Smooth muscle cell (in vitro differentiated cells): ENCODE measurements at regions not wholly inside any gene's neighbourhood (a gene's known extent, or its start where the extent isn't known, plus 50 kb on each side); places are given as distances from the start of the nearest gene placed in this dataset.
"Not testable (repeated sequence)": the region's sequence is repeated elsewhere in the genome, so short reads cannot be mapped to it uniquely, and the experiment has no call there.

Experiments used
- DNase-seq: peaks from one replicate; lab custom pipeline; 2025; ENCODE audit not compliant: unreplicated experiment; lab: John Stamatoyannopoulos, UW
- H2AFZ ChIP-seq: fragments of 200-600 bp; sonication (generic); 2 replicates; pipeline ENCODE4 v1.6.0; 2016; ENCODE audit warnings: antibody characterized with exemption, low read depth, mild to moderate bottlenecking
- H3F3A ChIP-seq: fragments of 200-600 bp; sonication (generic); 2 replicates; pipeline ENCODE4 v1.6.0; 2017; ENCODE audit warnings: antibody characterized with exemption, low read depth
- H3K27ac ChIP-seq: fragments of 200-600 bp; sonication (generic); 2 replicates; pipeline ENCODE4 v1.5.1; 2016; ENCODE audit warnings: low read depth, mild to moderate bottlenecking
- H3K27me3 ChIP-seq: fragments of 200-600 bp; sonication (generic); 2 replicates; pipeline ENCODE4 v1.6.1; 2016; ENCODE audit warnings: low read depth, mild to moderate bottlenecking
- H3K36me3 ChIP-seq: fragments of 200-600 bp; sonication (generic); 2 replicates; pipeline ENCODE4 v1.5.1; 2016; ENCODE audit warnings: low read depth
- H3K4me1 ChIP-seq: fragments of 200-600 bp; sonication (generic); 2 replicates; pipeline ENCODE4 v1.5.1; 2016; ENCODE audit warnings: low read depth
- H3K4me2 ChIP-seq: fragments of 200-600 bp; sonication (generic); 2 replicates; pipeline ENCODE4 v1.6.0; 2016; ENCODE audit warnings: mild to moderate bottlenecking
- H3K4me3 ChIP-seq: fragments of 200-600 bp; sonication (generic); 2 replicates; pipeline ENCODE4 v1.5.1; 2016; ENCODE audit warnings: mild to moderate bottlenecking
- H3K79me2 ChIP-seq: fragments of 200-600 bp; sonication (generic); 2 replicates; pipeline ENCODE4 v1.6.0; 2016; ENCODE audit warnings: low read depth, mild to moderate bottlenecking
- H3K9ac ChIP-seq: fragments of 200-600 bp; sonication (generic); 2 replicates; pipeline ENCODE4 v1.6.0; 2016; ENCODE audit warnings: low read depth
- H3K9me3 ChIP-seq: fragments of 200-600 bp; sonication (generic); replicated peaks from 2 replicates; pipeline ENCODE4 v1.5.1; 2016; ENCODE audit warnings: low read depth
- H4K20me1 ChIP-seq: fragments of 200-600 bp; sonication (generic); 2 replicates; pipeline ENCODE4 v1.6.0; 2016; ENCODE audit warnings: low read depth
- WGBS: methylation state at CpG from one replicate; pipeline ENCODE4 v1.1.7; 2016; ENCODE audit warnings: low lambda C conversion rate; 5-methylcytosine and 5-hydroxymethylcytosine counted together
- TF ChIP-seq, protein P1 (sequence below): fragments of 200-600 bp; sonication (generic); IDR thresholded peaks from 2 replicates; pipeline ENCODE4 v1.5.1; 2017; ENCODE audit warnings: borderline replicate concordance, mild to moderate bottlenecking, antibody characterized with exemption; ENCODE audit not compliant: insufficient read depth, poor library complexity, severe bottlenecking

DNA sequence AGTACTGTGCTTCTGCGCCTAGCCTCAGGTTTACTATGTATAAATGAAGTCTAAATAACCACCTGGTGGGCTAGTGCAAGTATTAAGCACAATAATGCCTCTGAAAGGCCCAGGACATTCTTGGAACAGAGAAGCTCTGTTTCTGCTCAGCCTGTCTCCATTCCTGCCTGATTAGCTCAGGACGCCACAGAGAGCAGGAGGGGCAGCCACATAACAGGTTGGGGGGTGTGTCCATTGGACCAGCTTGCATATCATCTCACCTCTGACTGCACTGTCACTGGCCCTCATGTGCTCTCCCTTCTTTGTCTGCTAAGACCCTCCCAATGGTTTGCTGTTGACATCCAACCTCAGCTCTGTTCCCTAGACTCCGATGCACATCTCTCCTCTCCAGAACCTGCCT, 52.8 kb upstream of the IKZF1 start:
- no peak overlapping the region for H3K9ac ChIP-seq
- no peak overlapping the region for H2AFZ ChIP-seq
- no peaks in the 10 kb centered on the region for H3K36me3 ChIP-seq
- no peaks in the 10 kb centered on the region for H4K20me1 ChIP-seq
- no peaks in the 10 kb centered on the region for H3K9me3 ChIP-seq
- no peak overlapping the region for H3K27ac ChIP-seq
- no peak for DNase-seq
- H3K4me2 ChIP-seq = no peak overlapping the region
- no peaks in the 10 kb centered on the region for H3K27me3 ChIP-seq
- TF ChIP-seq, protein P1, sequence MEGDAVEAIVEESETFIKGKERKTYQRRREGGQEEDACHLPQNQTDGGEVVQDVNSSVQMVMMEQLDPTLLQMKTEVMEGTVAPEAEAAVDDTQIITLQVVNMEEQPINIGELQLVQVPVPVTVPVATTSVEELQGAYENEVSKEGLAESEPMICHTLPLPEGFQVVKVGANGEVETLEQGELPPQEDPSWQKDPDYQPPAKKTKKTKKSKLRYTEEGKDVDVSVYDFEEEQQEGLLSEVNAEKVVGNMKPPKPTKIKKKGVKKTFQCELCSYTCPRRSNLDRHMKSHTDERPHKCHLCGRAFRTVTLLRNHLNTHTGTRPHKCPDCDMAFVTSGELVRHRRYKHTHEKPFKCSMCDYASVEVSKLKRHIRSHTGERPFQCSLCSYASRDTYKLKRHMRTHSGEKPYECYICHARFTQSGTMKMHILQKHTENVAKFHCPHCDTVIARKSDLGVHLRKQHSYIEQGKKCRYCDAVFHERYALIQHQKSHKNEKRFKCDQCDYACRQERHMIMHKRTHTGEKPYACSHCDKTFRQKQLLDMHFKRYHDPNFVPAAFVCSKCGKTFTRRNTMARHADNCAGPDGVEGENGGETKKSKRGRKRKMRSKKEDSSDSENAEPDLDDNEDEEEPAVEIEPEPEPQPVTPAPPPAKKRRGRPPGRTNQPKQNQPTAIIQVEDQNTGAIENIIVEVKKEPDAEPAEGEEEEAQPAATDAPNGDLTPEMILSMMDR = no peak
- 77% methylated on average over 3 of the region's 3 CpGs for WGBS
- H3K79me2 ChIP-seq = no peaks in the 10 kb centered on the region
- no peak overlapping the region for H3K4me3 ChIP-seq
- no peaks in the 10 kb centered on the region for H3F3A ChIP-seq
- H3K4me1 ChIP-seq = no peaks in the 10 kb centered on the region

DNA sequence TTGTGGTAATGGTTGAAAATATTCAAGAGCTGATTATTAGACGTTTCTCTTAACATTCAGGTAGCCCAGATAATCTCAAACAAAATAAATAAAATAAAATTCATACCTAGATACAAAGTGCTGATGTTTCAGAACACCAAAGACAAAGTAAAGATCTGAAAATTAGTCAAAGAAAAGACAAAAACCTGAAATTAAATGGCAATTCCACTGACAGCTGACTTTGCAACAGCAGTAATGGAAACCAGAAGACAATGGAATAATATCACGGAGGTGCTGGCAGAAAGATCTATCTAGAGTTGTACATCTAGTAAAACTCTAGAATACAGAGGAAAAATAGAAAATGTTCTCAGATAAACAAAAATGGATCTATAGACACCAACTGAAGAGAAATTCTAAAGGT, 58.0 kb upstream of the IKZF1 start:
- DNase-seq = no peak
- Histone ChIP-seq H3F3A (no peaks in the 10 kb centered on the region), H3K27me3 (no peaks in the 10 kb centered on the region), H4K20me1 (no peaks in the 10 kb centered on the region), H2AFZ (no peak overlapping the region), H3K36me3 (no peaks in the 10 kb centered on the region), H3K9ac (no peak overlapping the region), H3K79me2 (no peaks in the 10 kb centered on the region), H3K4me2 (no peak overlapping the region), H3K27ac (no peak overlapping the region), H3K9me3 (no peaks in the 10 kb centered on the region), H3K4me3 (no peak overlapping the region), H3K4me1 (no peaks in the 10 kb centered on the region)
- TF ChIP-seq, protein P1 = no peak
- 79% methylated on average over 2 of the region's 2 CpGs for WGBS

DNA sequence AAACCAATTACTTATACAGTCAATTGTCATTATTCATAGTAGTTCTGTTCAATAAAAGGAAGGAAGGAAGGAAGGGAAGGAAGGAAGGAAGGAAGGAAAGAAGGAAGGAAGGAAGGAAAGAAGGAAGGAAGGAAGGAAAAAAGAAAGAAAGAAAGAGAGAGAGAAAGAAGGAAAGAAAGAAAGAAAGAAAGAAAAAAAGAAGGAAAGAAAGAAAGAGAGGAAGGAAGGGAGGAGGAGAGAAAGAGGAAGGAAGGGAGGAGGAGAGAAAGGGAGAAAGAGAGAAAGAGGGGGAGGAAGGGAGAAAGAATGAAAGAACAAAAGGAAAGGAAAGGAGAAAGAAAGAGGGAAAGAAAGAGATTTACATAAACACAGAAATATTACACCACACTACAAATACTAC, 62.4 kb upstream of the IKZF1 start:
- not testable (repeated sequence) for H2AFZ ChIP-seq, H3K4me2 ChIP-seq, H3K9me3 ChIP-seq, H3K4me3 ChIP-seq, H3K36me3 ChIP-seq, H3K27ac ChIP-seq, DNase-seq, H3K9ac ChIP-seq, H4K20me1 ChIP-seq, H3K79me2 ChIP-seq, H3F3A ChIP-seq, H3K4me1 ChIP-seq, H3K27me3 ChIP-seq

DNA sequence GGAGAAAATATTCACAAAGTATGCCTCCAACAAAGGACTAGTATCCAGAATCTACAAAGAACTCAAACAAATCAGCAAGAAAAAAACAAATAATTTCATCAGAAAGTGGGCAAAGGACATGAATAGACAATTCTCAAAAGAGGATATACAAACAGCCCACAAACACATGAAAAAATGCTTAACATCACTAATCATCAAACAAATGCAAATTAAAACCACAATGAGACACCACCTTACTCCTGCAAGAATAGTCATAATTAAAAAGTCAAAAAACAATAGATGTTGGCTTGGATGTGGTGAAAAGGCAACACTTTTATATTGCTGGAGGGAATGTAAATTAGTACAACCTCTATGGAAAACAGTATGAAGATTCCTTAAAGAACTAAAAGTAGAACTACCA, 63.8 kb upstream of the IKZF1 start:
- H3K9ac ChIP-seq, H3K4me2 ChIP-seq, H4K20me1 ChIP-seq, H3K4me3 ChIP-seq, H3K9me3 ChIP-seq, H3K79me2 ChIP-seq, H2AFZ ChIP-seq, H3K27ac ChIP-seq, H3K4me1 ChIP-seq, H3K27me3 ChIP-seq, DNase-seq, H3K36me3 ChIP-seq, H3F3A ChIP-seq: not testable (repeated sequence)

DNA sequence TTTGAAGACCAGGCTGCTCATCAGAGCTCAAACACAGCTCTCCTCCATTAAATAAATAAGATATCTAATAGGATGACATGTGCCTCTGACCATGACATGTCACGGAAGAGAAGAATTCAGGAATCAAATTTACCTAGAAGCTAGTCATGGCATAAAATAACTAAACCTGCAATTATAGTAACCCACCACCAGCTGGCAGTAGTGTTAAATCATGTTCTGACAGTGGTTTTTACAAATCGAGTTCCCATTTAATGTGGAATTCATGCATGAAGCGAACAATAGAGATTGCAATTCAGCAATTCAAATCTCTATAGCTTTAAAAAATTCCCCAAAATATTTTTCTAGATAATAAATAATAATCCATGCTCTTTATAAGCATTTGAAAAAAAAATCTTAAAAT, 74.6 kb upstream of the IKZF1 start:
- no peak overlapping the region for H2AFZ ChIP-seq
- no peaks in the 10 kb centered on the region for H3K79me2 ChIP-seq
- no peak overlapping the region for H3K4me2 ChIP-seq
- 82% methylated on average over 3 of the region's 3 CpGs for WGBS
- no peaks in the 10 kb centered on the region for H4K20me1 ChIP-seq
- H3K36me3 ChIP-seq = no peaks in the 10 kb centered on the region
- H3K27ac ChIP-seq = no peak overlapping the region
- H3K9me3 ChIP-seq = no peaks in the 10 kb centered on the region
- TF ChIP-seq, protein P1 = peak; percentile 20
- no peaks in the 10 kb centered on the region for H3K27me3 ChIP-seq
- no peaks in the 10 kb centered on the region for H3K4me1 ChIP-seq
- DNase-seq = no peak
- H3K4me3 ChIP-seq = no peak overlapping the region
- no peak overlapping the region for H3K9ac ChIP-seq
- no peaks in the 10 kb centered on the region for H3F3A ChIP-seq
